ENCODE measurements at regions not wholly inside any gene's neighbourhood (a gene's known extent, or its start where the extent isn't known, plus 50 kb on each side); places are given as distances from the start of the nearest gene placed in this dataset.

DNA sequence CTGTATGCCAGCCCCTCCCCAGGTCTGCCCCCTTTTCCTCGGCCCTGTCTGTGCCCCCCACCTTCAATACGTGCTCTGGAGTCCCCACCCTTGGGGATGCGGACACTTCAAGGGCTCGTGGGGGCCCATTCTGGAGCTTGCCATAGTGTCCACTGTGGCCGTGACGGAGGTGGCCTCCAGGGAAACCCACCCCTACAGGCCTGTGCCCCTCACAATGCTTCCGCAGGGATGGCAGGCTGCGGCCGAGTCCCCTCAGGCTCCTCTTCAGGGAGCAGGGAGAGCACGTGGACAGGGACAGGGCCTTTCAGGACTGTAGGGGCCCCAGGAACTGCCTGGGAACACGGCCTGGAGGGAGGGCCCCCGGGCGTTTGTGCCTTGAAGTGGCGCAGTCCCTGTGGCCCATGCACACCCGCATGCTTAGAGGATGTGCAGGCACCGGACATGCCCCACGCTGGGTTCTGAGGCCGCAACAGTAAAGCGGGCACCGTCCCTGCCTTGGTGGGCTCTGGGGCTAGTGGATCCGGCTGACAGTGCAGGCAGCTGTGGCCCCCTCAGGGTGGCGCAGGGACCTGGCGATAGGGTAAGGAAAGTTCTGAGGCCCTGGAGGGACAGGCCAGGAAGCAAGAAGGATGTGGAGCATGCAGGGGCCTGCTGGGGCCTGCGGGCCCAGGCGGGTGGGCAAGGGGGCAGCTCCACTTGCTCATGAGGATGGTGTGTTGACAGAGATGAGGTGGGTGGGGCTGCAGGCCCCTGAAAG, 209.0 kb upstream of the RTL1 start:
- H3K4me1 ChIP-seq (ENCODE audit: control insufficient read depth in 1 of 2, insufficient read depth in 1 of 2, low read depth in 1 of 2, low read length in 1 of 2): no peaks in the 10 kb centered on the region
- H3K9me3 ChIP-seq: no peaks in the 10 kb centered on the region
- peaks cover 7% of the 10 kb centered on the region for H3K36me3 ChIP-seq
- H3K4me3 ChIP-seq (ENCODE audit: low read depth in 1 of 2, low read length in 1 of 2): no peak overlapping the region
- H3K27me3 ChIP-seq: no peaks in the 10 kb centered on the region
- H3K27ac ChIP-seq: no peak overlapping the region
- TF ChIP-seq, protein P1, sequence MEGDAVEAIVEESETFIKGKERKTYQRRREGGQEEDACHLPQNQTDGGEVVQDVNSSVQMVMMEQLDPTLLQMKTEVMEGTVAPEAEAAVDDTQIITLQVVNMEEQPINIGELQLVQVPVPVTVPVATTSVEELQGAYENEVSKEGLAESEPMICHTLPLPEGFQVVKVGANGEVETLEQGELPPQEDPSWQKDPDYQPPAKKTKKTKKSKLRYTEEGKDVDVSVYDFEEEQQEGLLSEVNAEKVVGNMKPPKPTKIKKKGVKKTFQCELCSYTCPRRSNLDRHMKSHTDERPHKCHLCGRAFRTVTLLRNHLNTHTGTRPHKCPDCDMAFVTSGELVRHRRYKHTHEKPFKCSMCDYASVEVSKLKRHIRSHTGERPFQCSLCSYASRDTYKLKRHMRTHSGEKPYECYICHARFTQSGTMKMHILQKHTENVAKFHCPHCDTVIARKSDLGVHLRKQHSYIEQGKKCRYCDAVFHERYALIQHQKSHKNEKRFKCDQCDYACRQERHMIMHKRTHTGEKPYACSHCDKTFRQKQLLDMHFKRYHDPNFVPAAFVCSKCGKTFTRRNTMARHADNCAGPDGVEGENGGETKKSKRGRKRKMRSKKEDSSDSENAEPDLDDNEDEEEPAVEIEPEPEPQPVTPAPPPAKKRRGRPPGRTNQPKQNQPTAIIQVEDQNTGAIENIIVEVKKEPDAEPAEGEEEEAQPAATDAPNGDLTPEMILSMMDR (IDR thresholded peaks at IDR 0.05): no peak

DNA sequence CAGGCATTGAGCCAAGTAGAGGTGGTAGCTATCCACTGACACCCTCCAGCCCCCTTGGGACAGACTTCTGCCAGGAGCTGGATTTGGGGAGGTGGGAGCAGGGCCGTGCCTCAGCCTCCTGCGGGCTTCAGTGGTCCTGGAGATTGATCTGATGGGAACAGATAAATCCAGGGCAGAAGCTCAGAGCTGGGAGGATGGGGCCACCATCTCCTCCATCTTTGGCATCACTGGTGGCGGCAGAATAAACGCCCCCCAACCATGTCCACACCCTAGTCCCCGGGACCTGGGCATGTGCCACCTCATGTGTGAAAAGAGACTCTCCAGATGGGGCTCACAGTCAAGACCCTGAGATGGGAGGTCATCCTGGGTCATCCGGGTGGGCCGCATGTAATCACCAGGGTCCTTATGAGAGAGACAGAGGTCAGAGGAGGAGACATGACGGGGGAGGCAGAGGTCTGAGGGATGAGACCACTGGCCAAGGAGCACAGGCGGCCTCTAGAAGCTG, 209.6 kb upstream of the RTL1 start:
- H3K9me3 ChIP-seq: no peaks in the 10 kb centered on the region
- H3K4me1 ChIP-seq (ENCODE audit: control insufficient read depth in 1 of 2, insufficient read depth in 1 of 2, low read depth in 1 of 2, low read length in 1 of 2): no peaks in the 10 kb centered on the region
- no peak overlapping the region for H3K27ac ChIP-seq
- peaks cover 7% of the 10 kb centered on the region for H3K36me3 ChIP-seq
- no peak overlapping the region for H3K4me3 ChIP-seq (ENCODE audit: low read depth in 1 of 2, low read length in 1 of 2)
- H3K27me3 ChIP-seq: no peaks in the 10 kb centered on the region
- TF ChIP-seq, protein P1 (IDR thresholded peaks at IDR 0.05): no peak

DNA sequence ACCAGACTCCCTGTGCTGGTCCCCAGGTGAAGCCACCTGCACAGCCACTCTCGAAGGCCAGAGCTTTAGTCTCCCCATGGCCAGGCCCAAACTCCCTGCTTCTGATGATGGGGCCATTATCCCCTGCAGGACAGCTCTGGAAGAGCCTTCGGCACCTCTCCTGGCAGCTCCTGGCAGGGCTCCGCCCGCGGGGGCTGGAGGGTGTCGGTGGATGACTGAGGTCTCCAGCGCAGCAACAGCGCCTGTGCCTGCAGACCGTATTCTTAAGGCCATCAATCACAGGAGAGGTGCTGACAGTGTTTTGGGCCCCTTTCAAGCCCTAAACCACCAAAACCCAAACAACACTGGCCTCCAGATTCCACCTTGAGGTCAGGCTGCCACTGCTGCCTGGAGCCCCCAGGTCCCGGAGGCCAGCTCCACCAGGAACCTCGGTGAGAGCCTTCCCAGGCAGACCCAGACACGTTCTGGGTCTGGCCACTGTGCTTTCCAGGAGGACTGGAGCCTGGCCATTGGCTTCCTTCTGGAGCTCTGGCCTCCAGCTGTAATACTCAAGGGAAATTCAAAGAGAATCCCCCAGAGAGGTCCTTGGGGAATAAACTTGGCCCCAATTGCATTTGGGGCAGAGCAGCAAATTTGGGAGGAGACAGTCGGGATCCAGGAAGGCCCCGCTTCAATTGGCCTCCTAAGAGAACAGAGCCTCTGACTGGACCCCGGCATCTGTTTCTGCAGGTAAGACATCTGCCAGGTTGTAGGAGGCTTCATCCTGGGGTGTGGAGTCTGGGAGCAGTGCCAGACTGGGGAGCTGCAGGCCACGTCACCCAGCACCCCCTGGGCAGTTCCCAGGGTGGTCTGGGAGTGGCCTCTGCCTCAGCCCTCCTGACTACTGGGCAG, 210.6 kb upstream of the RTL1 start:
- H3K9me3 ChIP-seq: no peaks in the 10 kb centered on the region
- TF ChIP-seq, protein P1 (IDR thresholded peaks at IDR 0.05): no peak

DNA sequence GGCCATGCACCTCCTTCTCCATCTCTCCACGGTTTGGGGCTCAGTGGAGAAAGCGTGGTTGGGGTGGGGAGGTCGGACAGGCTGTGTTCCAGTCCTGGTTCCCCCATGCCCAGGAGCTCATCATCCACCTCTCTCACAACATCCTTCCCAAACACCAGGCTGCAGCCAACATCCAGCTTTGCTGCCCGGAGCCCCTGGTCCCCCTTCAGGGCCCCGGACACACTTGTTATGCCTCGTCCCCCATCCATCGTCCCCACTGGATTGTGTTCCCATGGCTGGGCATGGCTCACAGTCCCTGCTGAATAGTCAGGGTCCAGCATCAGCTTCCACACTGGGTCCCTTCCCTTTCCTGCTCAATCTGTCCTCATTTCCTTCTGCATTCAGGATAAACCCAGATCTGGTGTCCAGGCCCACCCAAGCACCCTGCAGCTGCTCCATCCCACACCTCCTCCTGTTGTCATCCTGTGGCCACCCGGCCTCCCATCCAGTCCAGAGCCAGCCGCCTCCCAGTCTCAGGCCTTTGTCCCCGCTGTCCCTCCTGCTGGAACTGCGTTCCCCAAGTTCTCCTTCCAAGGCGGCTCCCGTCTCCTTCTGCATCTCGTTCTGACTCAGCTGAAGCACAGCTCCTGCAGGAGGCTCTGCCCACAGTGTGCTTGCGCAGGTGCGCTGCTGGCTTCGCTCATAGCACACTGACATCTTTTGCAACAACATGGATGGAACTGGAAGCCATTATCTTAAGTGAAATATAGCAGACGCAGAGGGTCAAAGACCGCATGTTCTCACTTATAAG, 211.4 kb upstream of the RTL1 start:
- no peaks in the 10 kb centered on the region for H3K9me3 ChIP-seq
- H3K27ac ChIP-seq: no peak overlapping the region
- H3K4me1 ChIP-seq (ENCODE audit: control insufficient read depth in 1 of 2, insufficient read depth in 1 of 2, low read depth in 1 of 2, low read length in 1 of 2): peaks cover 7 to 12% of the 10 kb centered on the region in 2 experiments
- no peaks in the 10 kb centered on the region for H3K27me3 ChIP-seq
- TF ChIP-seq, protein P1 (IDR thresholded peaks at IDR 0.05): no peak
- peaks cover 7% of the 10 kb centered on the region for H3K36me3 ChIP-seq
- no peak overlapping the region for H3K4me3 ChIP-seq (ENCODE audit: low read depth in 1 of 2, low read length in 1 of 2)

More for the DNA sequence above, 210.6 kb upstream of the RTL1 start:
- Histone ChIP-seq H3K36me3 (peaks cover 7% of the 10 kb centered on the region), H3K4me3 (ENCODE audit: low read depth in 1 of 2, low read length in 1 of 2) (no peak overlapping the region), H3K27me3 (no peaks in the 10 kb centered on the region), H3K27ac (no peak overlapping the region), H3K4me1 (ENCODE audit: control insufficient read depth in 1 of 2, insufficient read depth in 1 of 2, low read depth in 1 of 2, low read length in 1 of 2) (peaks cover 0 to 4% of the 10 kb centered on the region in 2 experiments)

DNA sequence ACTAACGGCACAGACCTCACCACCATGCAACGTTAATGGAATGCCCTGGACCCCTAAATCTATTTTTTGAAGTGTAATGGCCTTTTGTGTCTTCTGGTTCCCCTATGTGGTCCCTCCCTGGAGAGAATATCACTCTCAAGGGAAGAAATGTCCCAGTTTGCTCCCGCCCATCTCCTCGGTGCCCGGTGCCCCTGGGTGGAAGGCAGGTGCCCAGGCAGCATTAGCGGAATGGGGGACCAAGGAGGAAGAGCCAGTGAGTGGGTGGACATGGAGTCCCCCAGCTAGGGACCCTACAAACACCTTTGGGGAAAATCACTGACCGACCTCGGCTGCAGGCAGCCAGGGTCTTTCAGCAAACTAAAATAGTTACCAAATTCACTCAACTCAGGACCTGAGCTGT, 212.1 kb upstream of the RTL1 start:
- no peak overlapping the region for H3K27ac ChIP-seq
- H3K36me3 ChIP-seq: peaks cover 7% of the 10 kb centered on the region
- TF ChIP-seq, protein P1 (IDR thresholded peaks at IDR 0.05): no peak
- H3K4me1 ChIP-seq (ENCODE audit: control insufficient read depth in 1 of 2, insufficient read depth in 1 of 2, low read depth in 1 of 2, low read length in 1 of 2): peaks cover 14 to 19% of the 10 kb centered on the region in 2 experiments
- H3K9me3 ChIP-seq: no peaks in the 10 kb centered on the region
- no peaks in the 10 kb centered on the region for H3K27me3 ChIP-seq
- H3K4me3 ChIP-seq (ENCODE audit: low read depth in 1 of 2, low read length in 1 of 2): no peak overlapping the region
